ENCODE measurements at regions not wholly inside any gene's neighbourhood (a gene's known extent, or its start where the extent isn't known, plus 50 kb on each side); places are given as distances from the start of the nearest gene placed in this dataset.
"Not testable (repeated sequence)": the region's sequence is repeated elsewhere in the genome, so short reads cannot be mapped to it uniquely, and the experiment has no call there.

GRCh38 chr16:54985156-54985555, 54.5 kb downstream of the IRX5 start:
- DNase-seq = no peak

- no peak for DNase-seq
Observed at GRCh38 chr16:54985668-54986067, 55.0 kb downstream of the IRX5 start.

GRCh38 chr16:54986409-54986808, 55.7 kb downstream of the IRX5 start:
- DNase-seq = no peak

- DNase-seq = no peak
Observed at GRCh38 chr16:54987081-54987480, 56.4 kb downstream of the IRX5 start.

- DNase-seq = no peak
Observed at GRCh38 chr16:54991525-54991924, 60.9 kb downstream of the IRX5 start.

GRCh38 chr16:54991946-54992345, 61.3 kb downstream of the IRX5 start:
- DNase-seq = not testable (repeated sequence)

- DNase-seq = no peak
Observed at GRCh38 chr16:54993106-54993895, 62.6 kb downstream of the IRX5 start.

GRCh38 chr16:54996186-54996585, 65.5 kb downstream of the IRX5 start:
- DNase-seq = no peak

- DNase-seq = no peak
Observed at GRCh38 chr16:54998834-54999233, 68.2 kb downstream of the IRX5 start.

- no peak for DNase-seq
Observed at GRCh38 chr16:54999481-54999880, 68.8 kb downstream of the IRX5 start.

- DNase-seq = no peak
Observed at GRCh38 chr16:55000595-55000994, 69.9 kb downstream of the IRX5 start.

- no peak for DNase-seq
Observed at GRCh38 chr16:55001931-55002330, 71.3 kb downstream of the IRX5 start.

GRCh38 chr16:55002419-55002818, 71.8 kb downstream of the IRX5 start:
- no peak for DNase-seq

- DNase-seq = no peak
Observed at GRCh38 chr16:55003306-55003705, 72.6 kb downstream of the IRX5 start.

- DNase-seq = no peak
Observed at GRCh38 chr16:55003916-55004315, 73.3 kb downstream of the IRX5 start.

GRCh38 chr16:55007504-55007903, 76.8 kb downstream of the IRX5 start:
- DNase-seq = no peak

- DNase-seq = no peak
Observed at GRCh38 chr16:55008836-55009510, 78.3 kb downstream of the IRX5 start.

GRCh38 chr16:55009581-55009980, 78.9 kb downstream of the IRX5 start:
- no peak for DNase-seq

- no peak for DNase-seq
Observed at GRCh38 chr16:55010492-55011160, 80.0 kb downstream of the IRX5 start.

GRCh38 chr16:55012362-55012761, 81.7 kb downstream of the IRX5 start:
- DNase-seq = no peak

- no peak for DNase-seq
Observed at GRCh38 chr16:55012793-55013192, 82.1 kb downstream of the IRX5 start.

GRCh38 chr16:55014022-55014421, 83.4 kb downstream of the IRX5 start:
- DNase-seq = no peak

GRCh38 chr16:55015181-55015913, 84.7 kb downstream of the IRX5 start:
- no peak for DNase-seq

Measured in DMS 273 treated with DMSO at 0.1 percent for 48 hours (cell line).